GM12878 (cell line): ENCODE measurements at regions not wholly inside any gene's neighbourhood (a gene's known extent, or its start where the extent isn't known, plus 50 kb on each side); places are given as distances from the start of the nearest gene placed in this dataset.
A peak's percentile ranks its signal among the peaks of the same experiment; 100 is the strongest.

Source experiments
- BHLHE40 ChIP-seq, 2 experiments: fragments of 450-650 bp in 1 of 2; IDR thresholded peaks; 2 replicates each; pipeline ENCODE4 v1.6.1; 2011 to 2017; ENCODE audit warnings: low read depth in 2 of 2, borderline replicate concordance in 1 of 2, improper control_type of control experiment in 1 of 2, low read length in 1 of 2, mild to moderate bottlenecking in 1 of 2
- CBX5 ChIP-seq: sonication (generic); IDR thresholded peaks from 2 replicates; pipeline ENCODE4 v1.6.1; 2016; ENCODE audit warnings: low read depth, moderate library complexity, mild to moderate bottlenecking, inconsistent platforms
- CREM ChIP-seq: IDR thresholded peaks from 2 replicates; pipeline ENCODE4 v1.6.1; 2014; ENCODE audit warnings: antibody characterized with exemption, low read depth
- EZH2 ChIP-seq: IDR thresholded peaks from 2 replicates; pipeline ENCODE4 v1.6.1; 2012; ENCODE audit warnings: low read depth, mild to moderate bottlenecking, control low read depth, inconsistent platforms, low read length, borderline replicate concordance; ENCODE audit not compliant: control insufficient read depth
- HCFC1 ChIP-seq: fragments of 150-350 bp; IDR thresholded peaks from 2 replicates; pipeline ENCODE4 v1.6.1; 2014; ENCODE audit warnings: low read length
- HDAC2 ChIP-seq: fragments of 200-600 bp; sonication (generic); IDR thresholded peaks from 2 replicates; pipeline ENCODE4 v1.6.1; 2017
- IKZF1 ChIP-seq: fragments of 450-650 bp; conservative IDR thresholded peaks from 2 replicates; pipeline ENCODE4 v1.6.1; 2017; ENCODE audit warnings: antibody characterized with exemption, mild to moderate bottlenecking
- MTA3 ChIP-seq: IDR thresholded peaks from 2 replicates; pipeline ENCODE4 v1.6.1; 2012; ENCODE audit warnings: low read length, inconsistent platforms, borderline replicate concordance
- MYB ChIP-seq: fragments of 150-350 bp; IDR thresholded peaks from 2 replicates; pipeline ENCODE4 v1.6.1; 2014; ENCODE audit warnings: mild to moderate bottlenecking, low read depth, low read length, borderline replicate concordance
- NBN ChIP-seq: fragments of 450-650 bp; IDR thresholded peaks from 2 replicates; pipeline ENCODE4 v1.6.1; 2016
- NFYB ChIP-seq: IDR thresholded peaks from 2 replicates; pipeline ENCODE4 v1.6.1; 2011; ENCODE audit warnings: low read depth, mild to moderate bottlenecking, low read length, improper control_type of control experiment, moderate library complexity; ENCODE audit not compliant: insufficient read depth
- NR2C1 ChIP-seq: fragments of 450-650 bp; IDR thresholded peaks from 2 replicates; pipeline ENCODE4 v1.6.1; 2017; ENCODE audit warnings: antibody characterized with exemption, mild to moderate bottlenecking, moderate library complexity
- RAD21 ChIP-seq: IDR thresholded peaks from 2 replicates; pipeline ENCODE4 v1.6.1; 2011; ENCODE audit warnings: mild to moderate bottlenecking, low read depth, low read length, moderate library complexity; ENCODE audit not compliant: insufficient read depth
- RFX5 ChIP-seq: IDR thresholded peaks from 2 replicates; pipeline ENCODE4 v1.6.1; 2011; ENCODE audit warnings: low read depth, low read length, improper control_type of control experiment
- TCF3 ChIP-seq: IDR thresholded peaks from 2 replicates; pipeline ENCODE4 v1.6.1; 2012; ENCODE audit warnings: low read depth, mild to moderate bottlenecking, low read length, borderline replicate concordance; ENCODE audit not compliant: insufficient read depth
- ZNF622 ChIP-seq: fragments of 450-650 bp; IDR thresholded peaks from 2 replicates; pipeline ENCODE4 v1.6.1; 2017; ENCODE audit warnings: mild to moderate bottlenecking, inconsistent platforms
- TF ChIP-seq, protein P1 (sequence below): IDR thresholded peaks from 2 replicates; pipeline ENCODE4 v1.6.1; 2012; ENCODE audit warnings: low read depth, low read length, improper control_type of control experiment
- TF ChIP-seq, protein P2 (sequence below): IDR thresholded peaks from 2 replicates; pipeline ENCODE4 v1.6.1; 2011; ENCODE audit warnings: low read depth, mild to moderate bottlenecking, low read length, moderate library complexity, borderline replicate concordance; ENCODE audit errors: extremely low read depth
- TF ChIP-seq, protein P3 (sequence below): fragments of 450-650 bp; IDR thresholded peaks from 2 replicates; pipeline ENCODE4 v1.6.1; 2017; ENCODE audit warnings: mild to moderate bottlenecking, moderate library complexity
- TF ChIP-seq, protein P4 (sequence below): IDR thresholded peaks from 2 replicates; pipeline ENCODE4 v1.6.1; 2012; ENCODE audit warnings: improper control_type of control experiment, low read depth, low read length; ENCODE audit not compliant: insufficient replicate concordance
- TF ChIP-seq, protein P5 (sequence below): IDR thresholded peaks from 2 replicates; pipeline ENCODE4 v1.6.1; 2011; ENCODE audit warnings: low read depth, low read length, improper control_type of control experiment, borderline replicate concordance

DNA sequence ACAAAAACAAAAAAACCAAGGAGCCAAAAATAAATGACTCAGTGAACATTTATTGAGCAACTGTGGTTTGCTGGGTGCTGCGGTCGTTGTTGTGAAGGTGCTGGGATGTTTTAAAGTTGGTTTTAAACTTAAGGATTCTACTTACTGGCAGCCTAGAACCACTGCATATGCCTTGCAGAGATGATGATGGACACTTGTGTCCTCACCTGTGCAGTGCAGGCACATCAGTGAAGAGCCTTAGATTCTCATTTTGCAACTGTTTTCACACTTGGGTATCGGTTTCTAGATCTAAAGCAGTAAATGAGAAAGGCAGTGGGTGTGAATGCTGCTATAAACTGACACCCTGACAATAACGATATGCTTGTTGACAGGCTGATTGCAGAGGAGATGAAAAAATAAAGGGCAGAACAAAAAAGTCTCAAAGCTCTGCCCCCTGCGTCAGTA lies 68.8 kb downstream of the UTRN start (continued):
- peak; percentile 45; the same call in 1 of the 2 replicates for TF ChIP-seq IKZF1
- no peak for TF ChIP-seq MTA3
- TF ChIP-seq CBX5 = no peak
- no peak for TF ChIP-seq EZH2
- TF ChIP-seq, protein P1, sequence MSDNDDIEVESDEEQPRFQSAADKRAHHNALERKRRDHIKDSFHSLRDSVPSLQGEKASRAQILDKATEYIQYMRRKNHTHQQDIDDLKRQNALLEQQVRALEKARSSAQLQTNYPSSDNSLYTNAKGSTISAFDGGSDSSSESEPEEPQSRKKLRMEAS = no peak
- TF ChIP-seq NBN = no peak
- TF ChIP-seq, protein P2, sequence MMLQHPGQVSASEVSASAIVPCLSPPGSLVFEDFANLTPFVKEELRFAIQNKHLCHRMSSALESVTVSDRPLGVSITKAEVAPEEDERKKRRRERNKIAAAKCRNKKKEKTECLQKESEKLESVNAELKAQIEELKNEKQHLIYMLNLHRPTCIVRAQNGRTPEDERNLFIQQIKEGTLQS = no peak
- no peak for TF ChIP-seq NFYB
- TF ChIP-seq RFX5 = no peak
- 0 out of 2 replicates have a peak, but pooled peaks have one; percentile 22 for TF ChIP-seq CREM
- TF ChIP-seq, protein P3, sequence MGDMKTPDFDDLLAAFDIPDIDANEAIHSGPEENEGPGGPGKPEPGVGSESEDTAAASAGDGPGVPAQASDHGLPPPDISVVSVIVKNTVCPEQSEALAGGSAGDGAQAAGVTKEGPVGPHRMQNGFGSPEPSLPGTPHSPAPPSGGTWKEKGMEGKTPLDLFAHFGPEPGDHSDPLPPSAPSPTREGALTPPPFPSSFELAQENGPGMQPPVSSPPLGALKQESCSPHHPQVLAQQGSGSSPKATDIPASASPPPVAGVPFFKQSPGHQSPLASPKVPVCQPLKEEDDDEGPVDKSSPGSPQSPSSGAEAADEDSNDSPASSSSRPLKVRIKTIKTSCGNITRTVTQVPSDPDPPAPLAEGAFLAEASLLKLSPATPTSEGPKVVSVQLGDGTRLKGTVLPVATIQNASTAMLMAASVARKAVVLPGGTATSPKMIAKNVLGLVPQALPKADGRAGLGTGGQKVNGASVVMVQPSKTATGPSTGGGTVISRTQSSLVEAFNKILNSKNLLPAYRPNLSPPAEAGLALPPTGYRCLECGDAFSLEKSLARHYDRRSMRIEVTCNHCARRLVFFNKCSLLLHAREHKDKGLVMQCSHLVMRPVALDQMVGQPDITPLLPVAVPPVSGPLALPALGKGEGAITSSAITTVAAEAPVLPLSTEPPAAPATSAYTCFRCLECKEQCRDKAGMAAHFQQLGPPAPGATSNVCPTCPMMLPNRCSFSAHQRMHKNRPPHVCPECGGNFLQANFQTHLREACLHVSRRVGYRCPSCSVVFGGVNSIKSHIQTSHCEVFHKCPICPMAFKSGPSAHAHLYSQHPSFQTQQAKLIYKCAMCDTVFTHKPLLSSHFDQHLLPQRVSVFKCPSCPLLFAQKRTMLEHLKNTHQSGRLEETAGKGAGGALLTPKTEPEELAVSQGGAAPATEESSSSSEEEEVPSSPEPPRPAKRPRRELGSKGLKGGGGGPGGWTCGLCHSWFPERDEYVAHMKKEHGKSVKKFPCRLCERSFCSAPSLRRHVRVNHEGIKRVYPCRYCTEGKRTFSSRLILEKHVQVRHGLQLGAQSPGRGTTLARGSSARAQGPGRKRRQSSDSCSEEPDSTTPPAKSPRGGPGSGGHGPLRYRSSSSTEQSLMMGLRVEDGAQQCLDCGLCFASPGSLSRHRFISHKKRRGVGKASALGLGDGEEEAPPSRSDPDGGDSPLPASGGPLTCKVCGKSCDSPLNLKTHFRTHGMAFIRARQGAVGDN = no peak
- TF ChIP-seq RAD21 = no peak
- TF ChIP-seq HDAC2 = no peak
- peak; percentile 85; the same call in 1 of the 2 replicates for TF ChIP-seq MYB
- TF ChIP-seq, protein P4, sequence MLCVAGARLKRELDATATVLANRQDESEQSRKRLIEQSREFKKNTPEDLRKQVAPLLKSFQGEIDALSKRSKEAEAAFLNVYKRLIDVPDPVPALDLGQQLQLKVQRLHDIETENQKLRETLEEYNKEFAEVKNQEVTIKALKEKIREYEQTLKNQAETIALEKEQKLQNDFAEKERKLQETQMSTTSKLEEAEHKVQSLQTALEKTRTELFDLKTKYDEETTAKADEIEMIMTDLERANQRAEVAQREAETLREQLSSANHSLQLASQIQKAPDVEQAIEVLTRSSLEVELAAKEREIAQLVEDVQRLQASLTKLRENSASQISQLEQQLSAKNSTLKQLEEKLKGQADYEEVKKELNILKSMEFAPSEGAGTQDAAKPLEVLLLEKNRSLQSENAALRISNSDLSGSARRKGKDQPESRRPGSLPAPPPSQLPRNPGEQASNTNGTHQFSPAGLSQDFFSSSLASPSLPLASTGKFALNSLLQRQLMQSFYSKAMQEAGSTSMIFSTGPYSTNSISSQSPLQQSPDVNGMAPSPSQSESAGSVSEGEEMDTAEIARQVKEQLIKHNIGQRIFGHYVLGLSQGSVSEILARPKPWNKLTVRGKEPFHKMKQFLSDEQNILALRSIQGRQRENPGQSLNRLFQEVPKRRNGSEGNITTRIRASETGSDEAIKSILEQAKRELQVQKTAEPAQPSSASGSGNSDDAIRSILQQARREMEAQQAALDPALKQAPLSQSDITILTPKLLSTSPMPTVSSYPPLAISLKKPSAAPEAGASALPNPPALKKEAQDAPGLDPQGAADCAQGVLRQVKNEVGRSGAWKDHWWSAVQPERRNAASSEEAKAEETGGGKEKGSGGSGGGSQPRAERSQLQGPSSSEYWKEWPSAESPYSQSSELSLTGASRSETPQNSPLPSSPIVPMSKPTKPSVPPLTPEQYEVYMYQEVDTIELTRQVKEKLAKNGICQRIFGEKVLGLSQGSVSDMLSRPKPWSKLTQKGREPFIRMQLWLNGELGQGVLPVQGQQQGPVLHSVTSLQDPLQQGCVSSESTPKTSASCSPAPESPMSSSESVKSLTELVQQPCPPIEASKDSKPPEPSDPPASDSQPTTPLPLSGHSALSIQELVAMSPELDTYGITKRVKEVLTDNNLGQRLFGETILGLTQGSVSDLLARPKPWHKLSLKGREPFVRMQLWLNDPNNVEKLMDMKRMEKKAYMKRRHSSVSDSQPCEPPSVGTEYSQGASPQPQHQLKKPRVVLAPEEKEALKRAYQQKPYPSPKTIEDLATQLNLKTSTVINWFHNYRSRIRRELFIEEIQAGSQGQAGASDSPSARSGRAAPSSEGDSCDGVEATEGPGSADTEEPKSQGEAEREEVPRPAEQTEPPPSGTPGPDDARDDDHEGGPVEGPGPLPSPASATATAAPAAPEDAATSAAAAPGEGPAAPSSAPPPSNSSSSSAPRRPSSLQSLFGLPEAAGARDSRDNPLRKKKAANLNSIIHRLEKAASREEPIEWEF = no peak
- TF ChIP-seq HCFC1 = no peak
- TF ChIP-seq ZNF622 = no peak
- TF ChIP-seq, protein P5, sequence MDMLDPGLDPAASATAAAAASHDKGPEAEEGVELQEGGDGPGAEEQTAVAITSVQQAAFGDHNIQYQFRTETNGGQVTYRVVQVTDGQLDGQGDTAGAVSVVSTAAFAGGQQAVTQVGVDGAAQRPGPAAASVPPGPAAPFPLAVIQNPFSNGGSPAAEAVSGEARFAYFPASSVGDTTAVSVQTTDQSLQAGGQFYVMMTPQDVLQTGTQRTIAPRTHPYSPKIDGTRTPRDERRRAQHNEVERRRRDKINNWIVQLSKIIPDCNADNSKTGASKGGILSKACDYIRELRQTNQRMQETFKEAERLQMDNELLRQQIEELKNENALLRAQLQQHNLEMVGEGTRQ = no peak
- TF ChIP-seq TCF3 = no peak
- TF ChIP-seq NR2C1 = no peak
- TF ChIP-seq BHLHE40 (IDR thresholded peaks at IDR 0.05; ENCODE audit: borderline replicate concordance in 1 of 2, low read depth in 2 of 2, low read length in 1 of 2) = peak; percentile 22 to 34; a peak in 1 of 4 replicates
